ENCODE measurements at regions not wholly inside any gene's neighbourhood (a gene's known extent, or its start where the extent isn't known, plus 50 kb on each side); places are given as distances from the start of the nearest gene placed in this dataset.

DNA sequence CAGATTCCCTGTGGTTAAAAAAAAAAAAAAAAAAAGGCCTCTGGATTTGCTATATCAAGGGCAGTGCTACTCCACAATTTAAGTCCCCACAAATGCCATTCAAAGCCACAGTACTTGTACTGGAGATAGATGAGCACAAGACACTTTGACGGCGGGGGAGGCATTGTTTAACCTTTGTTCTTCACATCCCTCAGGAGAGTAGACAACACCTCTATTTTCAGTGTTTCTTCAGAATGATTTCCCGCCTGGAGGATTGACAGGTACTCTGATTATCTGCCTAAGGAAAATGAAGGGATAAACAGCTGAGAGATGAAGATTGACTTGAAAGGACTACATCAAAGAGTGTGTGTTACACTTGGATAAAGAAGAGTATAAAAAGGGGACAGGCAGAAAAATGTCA, 58.7 kb downstream of the OTOL1 start:
- no peak for ATAC-seq (replicated peaks in 6 of 8)
- H3K4me3 ChIP-seq, result no peak overlapping the region
- in situ Hi-C loops (cut with MboI; ENCODE audit: low pct_unique_long_range_greater_than_20kb in 2 of 9, low sequenced_read_pairs in 9 of 9, unreplicated experiment in 9 of 9), result no loop called here

DNA sequence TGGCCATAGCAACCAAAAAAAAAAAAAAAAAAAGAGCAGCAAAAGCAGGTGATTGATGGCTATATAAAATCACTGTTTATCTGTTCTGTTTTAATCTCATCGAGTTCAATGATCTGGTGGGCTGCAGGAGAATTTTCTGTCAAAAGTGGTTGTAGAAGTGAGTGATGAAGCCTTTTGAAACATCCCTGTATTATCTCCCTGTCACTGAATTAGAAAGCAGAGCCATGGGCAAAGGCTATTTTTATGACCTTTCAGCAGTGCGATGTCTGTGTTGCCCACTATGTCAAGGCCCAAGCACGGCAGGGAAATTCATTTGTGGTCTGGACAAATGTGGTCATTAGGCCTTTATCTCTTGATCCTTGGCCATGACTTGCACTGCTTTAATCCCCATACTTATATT, 59.9 kb downstream of the OTOL1 start:
- peak overlapping the region in 1 of 2 donors; percentile 50 for H3K27ac ChIP-seq
- 0 to 59% (median 37%) methylated on average over 1 to 3 of the region's 3 CpGs; no CpG with 5 or more reads in 4 of the 10 experiments for WGBS, 10 experiments
- in situ Hi-C loops (cut with MboI; ENCODE audit: low pct_unique_long_range_greater_than_20kb in 2 of 9, low sequenced_read_pairs in 9 of 9, unreplicated experiment in 9 of 9), result no loop called here
- H3K4me3 ChIP-seq, result no peak overlapping the region
- peaks cover 38 to 41% of the 10 kb centered on the region in 2 donors for H3K4me1 ChIP-seq (replicated peaks in 1 of 2)
- peak in 5 of 8 experiments; percentile 61 to 90 (median 89) for ATAC-seq (replicated peaks in 6 of 8)

More for the DNA sequence above, 58.7 kb downstream of the OTOL1 start:
- 20 to 92% (median 70%) methylated on average over 1 to 3 of the region's 3 CpGs; no CpG with 5 or more reads in 2 of the 10 experiments for WGBS, 10 experiments
- Histone ChIP-seq H3K4me1 (replicated peaks in 1 of 2) (peaks cover 38 to 41% of the 10 kb centered on the region in 2 donors), H3K27ac (no peak overlapping the region)

DNA sequence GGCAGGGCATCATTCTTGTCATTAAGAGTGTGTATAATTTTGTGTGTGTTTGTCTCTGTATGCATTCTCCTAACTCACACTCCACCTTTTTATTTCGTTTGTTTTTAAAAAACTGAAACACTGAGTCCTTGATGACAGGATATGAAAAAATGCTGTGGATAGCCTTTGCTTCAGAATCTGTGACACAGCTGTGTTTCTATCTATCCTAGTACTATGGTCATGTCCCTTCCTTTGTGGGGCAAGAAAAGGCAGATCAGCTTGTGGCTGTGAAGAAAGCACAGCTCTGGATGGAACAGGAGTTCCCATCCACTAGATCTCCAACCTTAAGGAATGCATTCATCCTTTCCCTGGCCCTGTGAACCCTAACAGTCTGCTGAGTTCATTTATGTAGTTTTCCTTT, 60.3 kb downstream of the OTOL1 start:
- 0 to 80% (median 10%) methylated on average over 1 of the region's 1 CpG; no CpG with 5 or more reads in 4 of the 10 experiments for WGBS, 10 experiments
- Histone ChIP-seq H3K4me3 (no peak overlapping the region), H3K4me1 (replicated peaks in 1 of 2) (peaks cover 38 to 41% of the 10 kb centered on the region in 2 donors), H3K27ac (peak overlapping the region in 1 of 2 donors; percentile 50)
- in situ Hi-C loops (cut with MboI; ENCODE audit: low pct_unique_long_range_greater_than_20kb in 2 of 9, low sequenced_read_pairs in 9 of 9, unreplicated experiment in 9 of 9), result no loop called here
- ATAC-seq (replicated peaks in 6 of 8), result peak in 5 of 8 experiments; percentile 14 to 52 (median 46)

DNA sequence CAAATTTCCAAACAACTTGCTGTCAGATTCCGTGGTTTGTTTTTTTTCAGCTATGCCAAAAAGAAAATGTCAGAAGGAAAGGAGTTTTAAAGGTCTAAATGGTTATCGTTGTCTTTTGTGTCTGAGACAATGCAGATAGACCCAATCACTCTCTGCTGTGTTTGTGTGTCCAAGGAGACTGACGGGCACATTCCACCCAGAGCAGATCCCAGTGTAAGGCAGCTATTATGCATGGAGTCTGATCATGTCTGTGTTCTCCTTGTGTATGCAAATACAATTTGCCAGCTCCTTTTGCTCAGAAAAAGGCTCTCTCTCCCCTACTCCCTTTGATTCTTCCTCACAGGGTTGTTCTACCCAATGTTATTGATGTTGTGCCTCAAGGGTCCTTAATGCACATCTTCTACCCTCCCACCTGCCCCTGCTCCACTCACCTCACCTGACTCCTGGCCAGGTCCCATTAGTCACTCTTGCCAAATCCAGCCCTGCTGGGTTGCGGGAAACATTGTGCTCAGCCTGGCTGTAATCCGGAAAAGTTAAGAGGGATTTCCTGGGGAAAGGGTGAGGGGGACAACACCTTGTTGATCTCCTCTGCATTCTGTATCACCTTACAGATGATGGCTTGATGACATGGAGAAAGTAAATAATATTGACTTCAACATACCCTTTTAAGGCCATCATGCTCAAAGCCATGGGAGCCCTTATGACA, 61.0 kb downstream of the OTOL1 start:
- Histone ChIP-seq H3K4me1 (replicated peaks in 1 of 2) (peaks cover 38 to 41% of the 10 kb centered on the region in 2 donors), H3K4me3 (no peak overlapping the region), H3K27ac (no peak overlapping the region)
- WGBS, 10 experiments, result 17 to 82% (median 54%) methylated on average over 2 to 5 of the region's 5 CpGs
- in situ Hi-C loops (cut with MboI; ENCODE audit: low pct_unique_long_range_greater_than_20kb in 2 of 9, low sequenced_read_pairs in 9 of 9, unreplicated experiment in 9 of 9), result no loop called here
- ATAC-seq (replicated peaks in 6 of 8), result peak; percentile 25 to 70 (median 41)

DNA sequence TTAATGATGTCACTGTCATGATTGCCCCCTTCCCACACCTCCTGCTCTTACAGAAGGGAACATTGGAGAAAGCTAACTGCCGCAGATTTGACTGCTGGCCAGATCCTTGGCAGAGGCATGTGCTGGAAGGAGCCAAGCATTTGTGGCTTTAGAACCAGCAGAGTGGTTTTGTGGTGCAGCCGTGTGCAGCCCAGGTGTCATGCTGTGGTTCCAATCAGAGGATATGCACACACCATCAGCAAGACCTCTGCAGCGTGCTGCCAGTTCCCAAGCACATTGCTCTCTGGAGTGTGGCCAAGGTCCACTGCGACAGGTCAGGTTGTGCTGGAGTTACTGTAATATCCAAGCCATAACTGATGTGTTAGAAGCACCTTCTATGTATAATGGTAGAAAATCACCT, 61.6 kb downstream of the OTOL1 start:
- WGBS, 10 experiments, result 33 to 100% (median 82%) methylated on average over 1 to 4 of the region's 4 CpGs; no CpG with 5 or more reads in 3 of the 10 experiments
- ATAC-seq (replicated peaks in 6 of 8), result no peak
- in situ Hi-C loops (cut with MboI; ENCODE audit: low pct_unique_long_range_greater_than_20kb in 2 of 9, low sequenced_read_pairs in 9 of 9, unreplicated experiment in 9 of 9), result no loop called here
- Histone ChIP-seq H3K4me3 (no peak overlapping the region), H3K4me1 (replicated peaks in 1 of 2) (peaks cover 37 to 38% of the 10 kb centered on the region in 2 donors), H3K27ac (no peak overlapping the region)

DNA sequence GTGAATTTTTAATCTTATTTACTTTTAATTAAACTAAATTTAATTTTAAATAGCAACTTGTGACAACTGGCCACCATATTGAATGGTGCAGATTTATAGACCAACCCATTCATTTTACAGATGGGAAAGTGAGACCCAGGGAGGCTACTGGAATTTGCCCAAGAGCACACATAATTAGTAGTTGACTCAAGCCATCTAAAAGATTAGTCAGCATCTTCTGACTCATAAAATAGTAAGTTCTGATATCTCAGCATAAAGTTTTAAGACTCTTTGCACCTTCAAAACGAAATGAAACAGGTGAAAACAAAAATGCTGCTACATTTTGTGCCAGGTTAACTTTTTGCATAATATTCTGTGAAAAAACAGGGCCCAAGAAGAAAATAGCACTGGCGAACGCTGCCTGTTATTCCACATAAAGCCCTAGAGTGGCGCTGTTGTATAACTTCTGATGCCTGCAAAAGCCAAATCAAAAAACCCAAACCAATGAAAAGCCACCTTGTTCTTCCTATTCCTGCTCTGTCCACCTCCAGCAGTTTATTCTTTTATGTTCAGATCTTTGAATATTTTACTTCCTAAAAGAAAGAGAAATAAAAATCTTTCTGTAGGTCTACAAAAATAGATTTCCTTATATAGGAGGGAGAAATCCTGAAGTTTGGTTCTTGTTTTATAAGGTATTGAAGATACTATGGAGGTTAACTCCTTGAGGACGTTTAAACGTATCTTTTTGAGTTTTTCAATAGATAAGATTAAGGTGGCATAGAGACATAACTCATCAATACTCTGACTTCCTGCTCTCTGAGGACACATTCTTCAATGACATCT, 62.8 kb downstream of the OTOL1 start:
- 0 to 100% (median 19%) methylated on average over 2 to 6 of the region's 6 CpGs for WGBS, 10 experiments
- Histone ChIP-seq H3K4me1 (replicated peaks in 1 of 2) (peaks cover 36% of the 10 kb centered on the region in 2 donors), H3K4me3 (no peak overlapping the region), H3K27ac (no peak overlapping the region)
- in situ Hi-C loops (cut with MboI; ENCODE audit: low pct_unique_long_range_greater_than_20kb in 2 of 9, low sequenced_read_pairs in 9 of 9, unreplicated experiment in 9 of 9), result no loop called here
- peak in 4 of 8 experiments; percentile 10 to 56 (median 35) for ATAC-seq (replicated peaks in 6 of 8)

DNA sequence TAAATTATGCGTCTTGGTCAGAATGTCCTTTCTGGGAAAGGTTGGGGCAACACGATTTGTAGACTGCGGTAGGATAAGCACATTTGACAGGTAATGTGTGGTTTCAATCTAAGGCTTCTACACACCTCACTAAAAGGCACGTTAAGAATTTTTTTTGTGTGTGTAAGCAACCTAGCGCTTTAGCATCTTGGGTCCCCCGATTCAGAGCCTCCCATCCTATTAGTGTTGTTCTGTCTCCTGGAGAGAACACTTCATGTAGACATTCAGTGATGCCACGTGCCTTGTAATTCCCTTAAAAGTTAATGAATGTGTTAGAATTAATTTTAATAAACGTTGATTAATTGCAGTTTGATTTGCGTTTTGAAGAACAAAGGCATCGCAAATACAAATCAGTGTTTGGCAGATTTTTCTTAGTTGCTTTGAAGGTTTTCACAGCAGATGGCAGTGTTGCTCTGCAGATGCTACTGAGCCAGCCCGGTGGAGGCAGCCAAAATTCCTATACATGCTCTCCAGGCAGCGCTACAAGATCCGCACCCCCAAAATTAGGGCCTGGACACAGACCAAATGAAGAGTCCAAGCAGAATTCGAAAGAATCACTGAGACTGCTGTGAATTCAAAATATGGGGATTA, 63.5 kb downstream of the OTOL1 start:
- in situ Hi-C loops (cut with MboI; ENCODE audit: low pct_unique_long_range_greater_than_20kb in 2 of 9, low sequenced_read_pairs in 9 of 9, unreplicated experiment in 9 of 9), result no loop called here
- peak; percentile 21 to 89 (median 62) for ATAC-seq (replicated peaks in 6 of 8)
- peaks cover 29 to 30% of the 10 kb centered on the region in 2 donors for H3K4me1 ChIP-seq (replicated peaks in 1 of 2)
- no peak overlapping the region for H3K27ac ChIP-seq
- WGBS, 10 experiments, result 7 to 83% (median 26%) methylated on average over 1 to 14 of the region's 14 CpGs; no CpG with 5 or more reads in 1 of the 10 experiments
- no peak overlapping the region for H3K4me3 ChIP-seq

DNA sequence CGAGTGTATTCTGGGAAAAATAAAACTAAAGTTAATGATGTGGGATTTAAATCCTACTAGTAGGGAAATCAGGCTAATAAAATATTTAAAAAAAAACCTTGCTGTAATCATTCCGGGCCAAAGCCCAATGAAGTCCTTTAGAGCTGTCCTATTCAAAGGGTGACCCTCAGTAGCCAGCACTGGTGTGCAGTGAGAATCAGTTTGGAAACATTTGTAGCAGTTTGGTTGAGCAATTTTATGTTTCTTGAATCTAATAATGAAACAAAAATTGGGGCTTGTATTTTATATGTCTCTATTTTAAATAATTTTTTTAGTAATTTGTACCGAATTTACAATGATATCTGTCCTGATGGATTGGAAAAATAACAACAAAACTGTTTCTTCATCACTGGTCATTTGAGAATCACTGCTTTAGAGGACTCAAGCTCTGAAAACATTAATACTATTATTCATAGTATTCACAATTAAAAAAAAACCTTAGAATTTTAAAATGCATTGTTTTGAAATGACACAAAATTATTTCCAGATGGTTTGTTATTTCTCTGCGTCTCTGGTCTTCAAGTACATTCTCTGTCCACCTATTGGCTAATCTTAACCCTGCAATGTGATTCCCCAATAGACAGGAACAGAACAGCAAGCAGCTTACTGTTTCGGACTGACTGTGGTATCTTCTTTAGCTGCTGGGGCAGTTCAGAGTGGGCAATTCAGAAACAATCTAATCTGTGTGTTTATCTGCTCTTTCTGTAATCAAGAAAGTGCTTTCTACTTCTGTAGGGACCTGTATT, 71.2 kb downstream of the OTOL1 start:
- in situ Hi-C loops (cut with MboI; ENCODE audit: low pct_unique_long_range_greater_than_20kb in 2 of 9, low sequenced_read_pairs in 9 of 9, unreplicated experiment in 9 of 9), result no loop called here
- peak in 3 of 8 experiments; percentile 52 to 93 (median 86) for ATAC-seq (replicated peaks in 6 of 8)
- 4 to 95% (median 85%) methylated on average over 2 to 5 of the region's 5 CpGs for WGBS, 10 experiments

DNA sequence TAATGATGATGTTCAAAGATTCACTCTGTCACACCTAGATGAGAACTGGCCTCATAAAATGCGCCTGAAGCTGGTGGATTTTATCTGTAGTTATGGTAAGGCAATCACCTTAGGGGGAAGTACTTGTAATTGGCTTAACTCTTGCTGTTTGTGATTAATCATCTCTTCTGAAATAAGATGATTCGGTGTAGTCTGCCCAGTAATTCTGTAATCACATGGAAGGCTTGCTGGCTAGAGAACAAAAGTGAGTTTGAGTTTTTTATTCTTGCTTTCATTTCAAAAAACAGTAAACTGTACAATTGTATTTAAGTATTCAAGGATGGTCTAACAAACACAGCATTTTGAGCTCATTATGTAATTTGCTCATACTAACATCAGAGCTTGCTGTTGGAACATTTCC, 72.1 kb downstream of the OTOL1 start:
- H3K27ac ChIP-seq, result no peak overlapping the region
- peaks cover 0 to 15% of the 10 kb centered on the region in 2 donors for H3K4me1 ChIP-seq (replicated peaks in 1 of 2)
- peak in 3 of 8 experiments; percentile 23 to 26 (median 24) for ATAC-seq (replicated peaks in 6 of 8)
- WGBS, 10 experiments, result 42 to 100% (median 66%) methylated on average over 1 to 2 of the region's 2 CpGs; no CpG with 5 or more reads in 4 of the 10 experiments
- H3K4me3 ChIP-seq, result no peak overlapping the region
- in situ Hi-C loops (cut with MboI; ENCODE audit: low pct_unique_long_range_greater_than_20kb in 2 of 9, low sequenced_read_pairs in 9 of 9, unreplicated experiment in 9 of 9), result no loop called here

More for the DNA sequence above, 71.2 kb downstream of the OTOL1 start:
- H3K4me3 ChIP-seq, result no peak overlapping the region
- no peak overlapping the region for H3K27ac ChIP-seq
- peaks cover 0 to 11% of the 10 kb centered on the region in 2 donors for H3K4me1 ChIP-seq (replicated peaks in 1 of 2)

DNA sequence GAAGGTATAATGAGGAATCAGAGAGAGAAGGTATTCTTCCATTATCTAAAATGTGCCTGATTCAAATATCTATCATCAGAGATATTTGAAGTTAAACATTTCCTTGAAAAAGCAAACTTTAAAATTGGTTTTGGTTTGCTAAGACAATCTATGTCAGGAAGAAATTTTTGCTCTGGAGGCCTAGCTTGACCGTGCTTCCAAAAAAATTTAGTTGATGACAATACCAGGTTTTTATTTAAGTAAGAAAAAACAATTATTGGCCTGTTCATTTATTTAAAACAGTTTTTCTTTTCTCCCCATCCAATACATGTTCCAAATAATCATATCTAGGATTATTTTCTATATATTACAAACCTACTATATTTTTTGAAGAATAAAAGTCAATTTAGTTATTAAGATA, 75.3 kb downstream of the OTOL1 start:
- H3K27ac ChIP-seq, result no peak overlapping the region
- in situ Hi-C loops (cut with MboI; ENCODE audit: low pct_unique_long_range_greater_than_20kb in 2 of 9, low sequenced_read_pairs in 9 of 9, unreplicated experiment in 9 of 9), result no loop called here
- ATAC-seq (replicated peaks in 6 of 8), result no peak
- no peak overlapping the region for H3K4me3 ChIP-seq
- 29 to 100% (median 85%) methylated on average over 1 of the region's 1 CpG; no CpG with 5 or more reads in 2 of the 10 experiments for WGBS, 10 experiments
- H3K4me1 ChIP-seq (replicated peaks in 1 of 2), result peaks cover 11 to 28% of the 10 kb centered on the region in 2 donors

DNA sequence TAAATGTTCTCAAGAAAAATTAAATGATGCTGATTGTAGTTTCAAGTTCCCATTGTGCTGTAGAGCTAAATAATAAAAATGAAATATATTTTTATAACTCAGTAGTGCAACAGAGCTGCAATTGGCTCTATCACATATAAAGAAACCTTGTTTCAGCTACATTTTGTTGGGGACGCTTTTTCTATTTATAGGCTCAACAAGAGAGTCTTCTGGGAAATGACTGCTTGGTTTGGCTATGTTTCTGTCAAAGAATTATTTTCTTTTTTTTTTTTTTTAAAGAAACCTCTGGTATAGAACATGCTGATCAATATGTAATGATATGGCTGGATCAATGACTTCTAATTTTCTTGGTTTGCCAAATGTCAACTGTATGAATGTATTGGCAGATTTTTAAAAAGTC, 76.5 kb downstream of the OTOL1 start:
- Histone ChIP-seq H3K27ac (no peak overlapping the region), H3K4me3 (no peak overlapping the region), H3K4me1 (replicated peaks in 1 of 2) (peaks cover 13 to 38% of the 10 kb centered on the region in 2 donors)
- 0 to 90% (median 83%) methylated on average over 1 of the region's 1 CpG; no CpG with 5 or more reads in 1 of the 10 experiments for WGBS, 10 experiments
- no peak for ATAC-seq (replicated peaks in 6 of 8)
- in situ Hi-C loops (cut with MboI; ENCODE audit: low pct_unique_long_range_greater_than_20kb in 2 of 9, low sequenced_read_pairs in 9 of 9, unreplicated experiment in 9 of 9), result no loop called here

DNA sequence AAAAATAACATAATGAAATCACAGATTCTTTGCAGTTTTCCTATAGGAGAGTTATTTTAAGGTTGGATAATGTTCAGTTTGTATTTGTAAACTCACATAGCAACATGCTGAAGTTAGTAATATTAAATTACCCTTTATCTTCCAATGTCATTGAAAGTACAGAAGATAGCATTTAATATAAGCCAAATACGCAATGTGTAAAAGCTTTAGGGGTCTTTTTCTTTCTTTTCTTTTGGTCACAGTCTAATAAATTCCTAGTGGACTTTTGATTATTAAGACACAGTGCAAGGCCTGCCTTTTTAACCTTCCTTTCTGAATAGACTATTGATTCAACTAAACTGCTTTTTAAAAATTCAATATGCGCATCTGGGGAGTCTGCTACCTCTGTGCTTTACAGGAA, 79.3 kb downstream of the OTOL1 start:
- 40 to 88% (median 80%) methylated on average over 1 to 2 of the region's 2 CpGs for WGBS, 10 experiments
- H3K4me3 ChIP-seq, result no peak overlapping the region
- no peak overlapping the region for H3K27ac ChIP-seq
- H3K4me1 ChIP-seq (replicated peaks in 1 of 2), result peaks cover 24 to 54% of the 10 kb centered on the region in 2 donors
- in situ Hi-C loops (cut with MboI; ENCODE audit: low pct_unique_long_range_greater_than_20kb in 2 of 9, low sequenced_read_pairs in 9 of 9, unreplicated experiment in 9 of 9), result no loop called here
- ATAC-seq (replicated peaks in 6 of 8), result no peak
